ENCODE measurements at regions not wholly inside any gene's neighbourhood (a gene's known extent, or its start where the extent isn't known, plus 50 kb on each side); places are given as distances from the start of the nearest gene placed in this dataset.
"Not testable (repeated sequence)": the region's sequence is repeated elsewhere in the genome, so short reads cannot be mapped to it uniquely, and the experiment has no call there.

- DNase-seq: peak in 1 of 2 experiments; percentile 34
Measured at GRCh38 chr13:31385540-31385939, 185.8 kb downstream of the B3GLCT start.

DNA sequence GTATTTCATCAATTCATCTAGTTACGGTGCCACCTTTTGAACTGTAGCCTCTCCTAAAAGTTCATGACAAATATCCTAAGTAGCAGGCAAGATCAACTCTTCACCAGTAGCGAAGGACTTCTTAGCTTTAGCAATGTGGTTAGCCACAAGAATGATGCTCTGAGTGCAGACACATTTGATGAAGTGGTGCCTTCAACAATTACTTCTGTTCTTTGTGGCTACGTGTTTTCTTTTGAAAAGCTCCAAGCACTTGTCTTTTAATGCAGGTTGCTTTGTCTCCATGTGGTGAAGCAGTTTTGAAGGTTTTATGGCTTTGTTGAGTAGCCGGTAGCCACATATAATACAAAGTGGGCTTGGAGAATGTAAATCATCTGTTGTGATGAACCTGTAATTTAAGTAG, 194.7 kb downstream of the B3GLCT start:
- no peak for DNase-seq

- DNase-seq: no peak
Measured at GRCh38 chr13:31395090-31395489, 195.3 kb downstream of the B3GLCT start.

DNA sequence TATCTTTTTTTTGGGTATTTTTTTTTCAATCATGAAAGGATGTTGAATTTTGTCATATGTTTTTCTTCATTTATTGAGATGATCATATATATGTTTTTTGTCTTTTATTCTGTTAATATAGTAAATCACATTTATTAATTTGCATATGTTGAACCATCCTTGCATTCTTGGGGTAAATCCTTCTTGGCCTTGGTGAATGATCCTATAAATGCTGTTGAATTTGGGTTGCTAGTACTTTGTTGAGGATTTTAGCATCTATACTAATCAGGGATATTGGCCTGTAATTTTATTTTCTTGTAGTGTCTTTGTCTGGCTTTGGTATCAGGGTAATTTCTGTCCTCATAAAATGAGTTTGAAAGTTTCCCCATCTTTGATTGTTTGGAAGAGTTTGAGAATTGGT, 199.9 kb downstream of the B3GLCT start:
- DNase-seq: no peak

DNA sequence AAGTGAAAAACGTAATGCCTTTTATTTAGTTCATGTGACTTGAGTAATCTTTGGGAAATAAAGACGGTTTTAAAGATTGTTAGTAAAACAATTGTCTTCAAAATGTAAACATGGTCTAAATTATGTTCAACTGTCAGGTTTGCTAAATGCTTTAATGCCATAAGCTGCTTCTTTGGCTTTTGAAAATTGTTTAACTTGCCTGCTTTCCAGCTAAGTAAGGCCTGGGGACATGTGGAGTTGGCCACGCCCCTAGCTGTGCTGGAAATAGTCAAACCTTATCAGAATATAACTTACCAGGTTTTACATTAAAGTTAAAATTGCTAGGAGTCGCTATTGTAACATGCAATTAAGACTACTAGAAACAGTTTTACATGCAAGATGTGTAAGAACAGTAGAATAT, 203.9 kb downstream of the B3GLCT start:
- DNase-seq: not testable (repeated sequence)

GRCh38 chr13:31408927-31409326, 209.2 kb downstream of the B3GLCT start:
- no peak for DNase-seq

DNA sequence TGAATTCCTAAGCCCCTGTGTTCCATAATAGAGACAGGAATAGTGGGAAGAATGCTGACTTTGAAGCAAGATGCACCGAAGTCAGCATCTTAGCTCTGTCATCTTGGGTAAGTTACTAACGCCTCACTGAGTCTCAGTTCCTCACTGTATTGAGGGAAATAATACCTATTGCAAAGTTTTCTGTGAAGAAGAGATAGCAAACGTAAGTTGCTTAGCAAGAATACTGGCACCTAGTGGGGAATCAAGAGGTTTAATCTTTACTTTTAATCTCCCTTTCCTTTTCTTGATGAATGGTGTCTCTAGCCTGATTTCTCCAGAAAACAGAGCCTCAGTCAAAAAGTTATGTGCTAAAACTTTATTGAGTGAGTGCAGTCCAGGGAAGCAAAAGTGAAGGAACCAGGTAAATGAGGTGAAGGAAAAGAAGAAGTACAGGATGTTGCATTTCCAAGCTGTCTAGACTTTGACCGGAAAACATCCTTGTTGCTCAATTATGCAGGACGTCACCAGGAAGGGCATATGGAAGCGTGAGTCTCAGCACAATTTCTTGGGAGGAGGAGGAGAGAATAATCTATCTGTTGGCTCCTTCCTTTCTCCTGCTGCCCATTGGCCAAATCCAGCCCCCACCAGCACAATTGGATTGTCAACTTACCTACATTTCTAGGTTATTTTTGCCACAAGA, 210.0 kb downstream of the B3GLCT start:
- DNase-seq: no peak

DNA sequence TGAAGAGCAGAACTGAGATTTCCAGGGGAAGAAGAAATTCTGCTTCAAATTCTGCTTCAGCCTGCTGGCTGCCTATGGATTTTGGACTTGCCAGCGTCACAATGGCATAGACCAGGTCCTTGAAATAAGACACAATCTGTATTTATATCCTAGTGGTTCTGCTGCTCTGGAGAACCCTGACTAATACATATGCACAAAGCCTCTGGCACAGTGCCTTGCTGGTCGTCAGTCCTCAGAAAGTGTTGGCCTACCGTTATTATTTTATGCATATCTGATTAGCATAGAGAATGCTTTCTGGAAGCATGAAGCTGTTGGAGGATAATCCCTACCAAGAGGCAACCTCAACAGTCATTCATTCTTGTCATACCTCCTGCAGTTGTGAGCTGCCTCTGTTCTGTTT, 213.7 kb downstream of the B3GLCT start:
- no peak for DNase-seq

GRCh38 chr13:31416066-31416465, 216.3 kb downstream of the B3GLCT start:
- no peak for DNase-seq

DNA sequence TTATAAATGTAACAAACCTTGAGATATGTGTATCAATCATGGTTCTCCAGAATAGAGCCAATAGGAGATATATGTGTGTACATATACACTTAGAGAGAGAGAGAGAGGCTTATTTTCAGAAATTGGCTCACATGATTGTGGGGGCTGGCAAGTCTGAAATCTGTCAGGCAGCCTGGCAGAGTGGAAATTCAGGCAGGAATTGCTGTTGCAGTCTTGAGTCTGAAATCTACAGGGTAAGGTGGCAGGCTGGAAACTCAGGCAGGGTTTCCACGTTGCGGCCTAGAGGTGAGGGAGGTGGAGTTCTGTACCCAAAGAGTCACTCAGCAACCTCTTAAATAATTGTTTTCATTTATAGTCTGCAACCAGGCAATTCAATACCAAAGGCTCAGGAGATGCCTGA, 218.4 kb downstream of the B3GLCT start:
- no peak for DNase-seq

- DNase-seq: no peak
Measured at GRCh38 chr13:31421756-31422155, 222.0 kb downstream of the B3GLCT start.

- peak; percentile 83 to 93 for DNase-seq
Measured at GRCh38 chr13:31424130-31424729, 224.5 kb downstream of the B3GLCT start.

- DNase-seq: no peak
Measured at GRCh38 chr13:31426395-31426794, 226.6 kb downstream of the B3GLCT start.

GRCh38 chr13:31427151-31428100, 227.7 kb downstream of the B3GLCT start:
- DNase-seq: no peak

DNA sequence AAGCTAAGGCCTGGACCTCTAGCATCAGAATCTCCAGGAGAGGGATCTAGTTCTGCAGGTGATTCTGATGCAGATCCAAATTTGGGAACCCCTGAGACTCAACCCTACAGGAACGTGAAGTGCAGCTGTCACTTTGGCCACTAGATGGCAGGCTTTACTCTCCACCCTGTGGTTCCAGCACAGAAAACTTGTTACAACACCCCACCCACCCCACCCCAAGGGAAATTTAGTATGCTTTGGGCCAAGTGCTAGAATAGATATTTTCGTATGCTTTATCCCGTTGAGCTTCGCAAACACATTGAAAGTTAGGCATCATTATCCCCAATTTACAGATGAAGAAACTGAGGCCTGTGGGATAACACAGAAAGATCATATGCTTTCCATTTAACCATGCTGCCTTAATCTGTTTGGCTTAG, 232.0 kb downstream of the B3GLCT start:
- DNase-seq: peak in 1 of 2 experiments; percentile 61

GRCh38 chr13:31433207-31433606, 233.4 kb downstream of the B3GLCT start:
- no peak for DNase-seq

- DNase-seq: no peak
Measured at GRCh38 chr13:31433746-31434145, 234.0 kb downstream of the B3GLCT start.

DNA sequence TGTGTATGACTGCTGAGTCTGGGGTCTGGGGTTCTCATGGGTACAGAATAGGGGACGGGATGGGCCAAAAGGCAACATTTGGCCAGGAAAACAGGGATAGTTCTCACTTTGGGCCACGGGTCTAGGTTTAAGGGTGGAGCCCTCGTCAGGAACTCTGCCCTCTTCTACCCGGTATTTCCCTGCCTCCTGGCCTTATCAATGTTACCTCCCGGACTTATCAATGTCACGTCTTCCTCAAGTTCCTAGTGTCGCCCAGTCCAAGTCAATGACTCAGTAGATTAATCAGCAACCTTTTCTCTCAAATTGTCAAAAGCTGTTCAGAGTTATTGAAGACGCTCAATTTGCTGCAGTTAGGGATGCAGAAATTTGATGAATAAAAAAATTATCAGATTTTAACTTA, 234.8 kb downstream of the B3GLCT start:
- DNase-seq: no peak

DNA sequence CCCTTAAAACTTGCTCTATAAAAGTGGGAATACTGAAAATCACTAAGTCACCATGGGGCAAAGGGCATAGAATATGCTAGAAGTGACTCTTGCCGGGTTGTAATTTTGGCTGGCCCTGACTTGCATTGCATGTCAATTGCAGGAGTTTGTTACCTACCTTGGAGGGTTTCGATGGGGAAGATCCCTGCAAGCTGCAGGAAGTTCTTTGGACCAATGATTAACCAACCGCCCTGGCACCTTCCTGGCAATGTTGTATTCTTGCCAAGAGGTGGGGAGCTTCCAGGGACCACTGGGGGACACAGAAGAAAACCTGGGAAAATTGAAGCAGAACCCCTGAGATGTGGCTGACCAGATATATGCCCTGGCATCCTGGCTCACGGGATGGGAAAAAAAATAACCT, 235.8 kb downstream of the B3GLCT start:
- no peak for DNase-seq

DNA sequence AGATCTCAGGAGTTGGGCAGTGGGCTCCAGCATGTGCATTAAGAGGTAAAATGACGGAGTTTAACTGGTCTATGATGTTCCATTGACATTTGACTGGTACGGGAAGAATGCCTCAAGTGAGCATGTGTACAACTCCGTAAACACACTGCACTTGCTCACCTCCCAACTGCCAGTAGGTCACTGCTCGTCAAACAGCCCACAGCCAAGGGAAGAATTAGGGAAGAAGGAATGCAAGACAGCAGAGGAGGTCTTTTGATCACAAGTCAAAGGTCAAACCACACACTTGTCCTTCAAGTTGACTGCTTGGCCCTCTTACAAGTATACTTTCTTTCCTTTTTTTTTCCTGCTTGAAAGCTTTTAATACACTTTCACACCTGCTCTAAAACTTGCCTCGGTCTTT, 236.7 kb downstream of the B3GLCT start:
- no peak for DNase-seq

DNA sequence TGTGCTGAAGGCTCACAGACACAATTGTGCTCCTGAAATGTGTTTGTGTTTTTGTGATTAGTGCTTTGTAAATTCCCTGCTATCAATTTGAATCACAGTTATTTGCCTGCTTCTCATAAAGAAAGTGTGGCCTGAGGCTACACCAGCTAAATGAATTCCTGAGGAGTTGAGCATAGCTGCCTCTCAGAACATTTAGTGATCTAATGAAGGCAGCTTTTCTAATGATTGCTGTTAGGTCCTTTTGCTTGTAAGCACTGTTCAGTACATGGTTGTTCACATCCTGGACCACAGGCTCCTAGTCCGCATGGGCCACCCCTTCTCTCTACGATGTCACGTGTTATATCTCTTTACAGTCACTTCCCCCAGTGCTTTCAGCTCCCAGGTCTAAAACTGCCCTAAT, 238.2 kb downstream of the B3GLCT start:
- DNase-seq: no peak

GRCh38 chr13:31440132-31440531, 240.4 kb downstream of the B3GLCT start:
- DNase-seq: no peak

DNA sequence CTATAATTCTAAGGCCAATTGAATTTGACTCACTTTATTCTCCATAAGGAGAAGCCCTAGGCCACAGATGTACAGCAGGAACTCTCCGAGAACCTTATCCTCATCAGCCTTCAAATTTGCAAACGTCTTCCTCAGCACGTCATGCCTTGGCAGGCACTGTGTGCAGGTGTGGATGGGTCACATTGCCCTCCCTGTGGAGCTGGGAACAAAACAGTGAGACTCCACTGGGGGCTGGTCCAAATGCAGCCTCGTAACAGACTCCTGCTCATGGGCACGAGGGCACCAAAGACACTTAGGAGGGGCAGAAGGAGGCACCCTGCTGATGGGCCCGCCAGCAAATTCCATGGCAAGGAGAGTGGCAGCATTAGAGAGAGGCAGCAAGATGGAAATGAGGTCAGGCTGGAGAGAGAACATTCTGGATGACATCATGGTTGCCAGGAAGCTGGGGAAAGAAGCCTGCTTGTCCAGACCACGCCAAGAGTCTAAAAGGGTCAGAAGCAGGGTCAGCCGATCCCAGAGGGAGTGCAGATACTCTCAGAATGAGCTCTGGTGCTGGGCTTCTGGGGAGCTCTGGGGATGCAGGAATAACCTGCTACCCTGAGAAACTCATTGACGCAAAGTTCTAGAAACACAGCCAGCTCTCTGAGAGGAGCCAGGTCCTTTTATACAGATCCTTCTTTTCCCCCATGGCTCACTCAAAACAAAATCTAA, 242.2 kb downstream of the B3GLCT start:
- no peak for DNase-seq
